Activated CD4-positive, alpha-beta T cell treated with anti-CD3 and anti-CD28 coated beads for 36 hours (primary cell): ENCODE measurements at regions not wholly inside any gene's neighbourhood (a gene's known extent, or its start where the extent isn't known, plus 50 kb on each side); places are given as distances from the start of the nearest gene placed in this dataset.

Experiments
- ATAC-seq: fragments of 200-7000 bp; cut with Tn5 transposase; one replicate; pipeline ENCODE4 v1.10.0; 2021; ENCODE audit warnings: mild to moderate bottlenecking, moderate library complexity
- CTCF ChIA-PET: fragments of 350-600 bp; sonication (Branson Sonifier 250); formaldehyde crosslinking; loops from one replicate; lab custom pipeline; 2021; ENCODE audit warnings: antibody characterized with exemption; lab: Charles Lee
- POLR2A ChIA-PET: fragments of 350-600 bp; sonication (Branson Sonifier 250); formaldehyde crosslinking; loops from one replicate; lab custom pipeline; 2021; ENCODE audit warnings: antibody characterized with exemption, inconsistent platforms; lab: Charles Lee
- DNase-seq: peaks from one replicate; pipeline ENCODE4 v3.0.0-alpha.2; 2020
- H3K27ac Mint-ChIP-seq: one replicate; pipeline ENCODE4 v1.8.0; 2021; ENCODE audit warnings: mixed read lengths
- H3K27me3 Mint-ChIP-seq: one replicate; pipeline ENCODE4 v1.8.0; 2021; ENCODE audit warnings: mixed read lengths
- H3K36me3 Mint-ChIP-seq: one replicate; pipeline ENCODE4 v1.8.0; 2021; ENCODE audit warnings: low read depth, mixed read lengths
- H3K4me1 Mint-ChIP-seq: one replicate; pipeline ENCODE4 v1.8.0; 2021; ENCODE audit warnings: mixed read lengths
- H3K4me3 Mint-ChIP-seq: one replicate; pipeline ENCODE4 v1.8.0; 2021; ENCODE audit warnings: mild to moderate bottlenecking, moderate library complexity, mixed read lengths
- H3K9me3 Mint-ChIP-seq: one replicate; pipeline ENCODE4 v1.8.0; 2021; ENCODE audit warnings: low read depth, mixed read lengths
- intact Hi-C, 2 experiments: fragments of 100-400 bp; cut with DNase I in 1 of 2; cut with micrococcal nuclease in 1 of 2; formaldehyde crosslinking; loops; one replicate each; pipeline versions ENCODE4 v1.14.2 to v1.15.1; 2022 to 2024; cut with DNase I, micrococcal nuclease

DNA sequence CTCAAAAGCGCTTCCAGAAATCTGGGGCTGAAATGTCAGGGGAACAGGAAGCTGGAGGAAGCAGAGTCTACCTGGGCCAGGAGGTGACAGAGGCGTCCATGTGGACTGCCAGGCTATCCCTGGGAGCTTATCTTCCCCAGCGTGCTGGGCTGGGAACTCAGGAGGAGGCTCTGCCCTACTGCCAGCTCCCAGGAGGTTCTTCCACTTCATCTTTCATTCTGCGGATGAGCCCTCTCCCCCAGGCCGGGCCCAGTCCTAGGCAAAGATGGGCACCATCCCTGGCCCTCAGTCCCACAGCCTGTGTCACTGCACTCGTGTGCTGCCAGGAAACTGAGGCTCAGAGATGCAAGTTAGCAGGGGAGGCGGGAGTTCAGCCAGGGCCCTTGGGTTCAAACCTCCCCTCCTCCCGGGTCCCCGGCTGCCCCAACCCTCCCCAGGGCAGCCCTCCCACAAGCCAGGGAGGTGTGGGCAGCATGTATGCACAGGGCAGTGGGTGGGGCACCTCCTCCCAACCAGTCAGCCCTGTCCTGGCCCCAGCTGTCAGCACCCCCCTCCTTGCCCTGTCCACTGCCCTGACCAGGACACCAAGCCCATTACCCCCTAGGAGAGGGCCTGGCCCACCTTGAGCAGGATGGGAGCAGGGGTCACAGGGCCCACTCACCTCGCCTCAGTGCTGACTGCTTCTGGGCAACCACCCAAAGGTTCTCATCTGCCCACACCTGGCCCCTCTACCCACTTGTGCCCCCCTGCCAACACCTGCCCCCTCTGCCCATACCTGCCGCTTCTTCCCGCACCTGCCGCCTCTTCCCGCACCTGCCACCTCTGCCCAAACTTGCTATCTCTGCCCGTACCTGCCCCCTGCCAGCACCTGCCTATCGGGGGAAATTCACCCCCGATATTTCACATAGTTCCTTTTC is 226.0 kb downstream of the NPHP4 start:
- peaks cover 5% of the 10 kb centered on the region for H3K9me3 Mint-ChIP-seq
- ATAC-seq: no peak
- no peak for DNase-seq
- ChIA-PET CTCF (no interaction called here), POLR2A (no interaction called here)
- peaks cover 22% of the 10 kb centered on the region for H3K27me3 Mint-ChIP-seq
- no peaks in the 10 kb centered on the region for H3K36me3 Mint-ChIP-seq
- no peak overlapping the region for H3K27ac Mint-ChIP-seq
- peaks cover under 1% of the 10 kb centered on the region for H3K4me1 Mint-ChIP-seq
- H3K4me3 Mint-ChIP-seq: no peak overlapping the region
- intact Hi-C loops: no loop called here

DNA sequence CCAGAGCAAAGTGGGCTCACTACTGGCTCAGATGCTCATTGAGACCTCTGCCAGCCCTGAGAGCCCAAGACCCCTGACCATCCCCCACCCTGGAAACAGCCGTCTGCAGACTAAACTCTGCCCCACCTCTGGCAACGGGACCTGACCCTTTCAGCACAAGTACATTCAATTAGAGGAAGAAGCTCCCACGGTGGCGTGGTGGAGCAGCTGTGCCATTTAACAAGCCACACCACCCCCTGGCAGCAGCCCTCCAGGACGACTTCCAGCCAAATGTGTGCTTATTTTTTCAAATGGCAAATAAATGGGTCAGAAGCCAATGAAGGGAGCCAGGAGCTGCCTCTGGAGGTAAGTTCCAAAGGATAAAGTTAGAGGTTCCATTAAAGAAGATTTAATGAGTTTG is 226.7 kb downstream of the NPHP4 start:
- DNase-seq: no peak
- H3K9me3 Mint-ChIP-seq: peaks cover 5% of the 10 kb centered on the region
- ChIA-PET CTCF (no interaction called here), POLR2A (no interaction called here)
- no peak overlapping the region for H3K27ac Mint-ChIP-seq
- H3K4me1 Mint-ChIP-seq: no peaks in the 10 kb centered on the region
- no peak overlapping the region for H3K4me3 Mint-ChIP-seq
- H3K36me3 Mint-ChIP-seq: no peaks in the 10 kb centered on the region
- intact Hi-C loops: no loop called here
- ATAC-seq: no peak
- peaks cover 16% of the 10 kb centered on the region for H3K27me3 Mint-ChIP-seq

DNA sequence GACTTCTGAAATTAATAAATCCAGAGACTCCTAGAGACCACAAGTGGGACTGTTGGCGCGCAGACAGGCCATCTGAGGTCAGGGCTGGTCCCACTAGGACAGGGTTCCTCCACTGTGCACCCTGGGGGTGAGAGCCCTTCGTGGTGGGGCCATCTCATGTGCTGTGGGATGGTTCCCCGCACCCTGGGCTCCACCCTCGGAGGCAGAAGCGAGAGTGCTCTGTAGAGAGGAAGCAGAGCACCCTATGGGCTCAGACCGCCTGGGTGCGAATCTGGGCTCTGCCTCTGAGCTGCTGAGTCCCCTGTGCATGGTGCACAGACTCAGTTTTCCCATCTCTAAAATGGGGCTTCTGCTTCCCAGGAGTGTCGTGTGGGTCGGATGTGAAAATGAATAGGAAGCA is 227.3 kb downstream of the NPHP4 start:
- intact Hi-C loops: no loop called here
- CTCF ChIA-PET: no interaction called here
- Mint-ChIP-seq H3K4me1 (no peaks in the 10 kb centered on the region), H3K9me3 (peaks cover 5% of the 10 kb centered on the region), H3K27ac (no peak overlapping the region), H3K27me3 (peaks cover 16% of the 10 kb centered on the region), H3K4me3 (no peak overlapping the region), H3K36me3 (no peaks in the 10 kb centered on the region)
- ATAC-seq (no peak), DNase-seq (no peak)
- POLR2A ChIA-PET: no interaction called here

DNA sequence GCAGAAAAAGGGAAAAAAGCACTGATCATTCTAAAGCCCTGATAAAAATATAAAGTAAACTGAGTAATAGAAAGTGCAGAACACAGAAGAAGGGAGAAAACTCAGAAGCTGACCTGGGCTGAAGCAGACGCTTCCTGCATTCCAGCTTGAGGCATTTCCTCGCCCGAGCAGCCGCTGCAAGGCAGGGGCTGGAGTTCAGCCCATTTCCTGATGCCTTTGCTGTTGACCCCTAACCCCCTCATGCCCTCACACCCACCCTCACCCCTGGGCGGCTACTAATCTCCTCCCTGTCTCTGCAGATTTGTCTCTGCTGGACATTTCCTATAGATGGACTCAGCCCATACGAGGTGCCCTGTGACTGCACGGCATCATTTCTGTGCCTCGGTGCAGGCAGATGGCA is 227.8 kb downstream of the NPHP4 start:
- CTCF ChIA-PET: no interaction called here
- DNase-seq (no peak), ATAC-seq (no peak)
- no peak overlapping the region for H3K27ac Mint-ChIP-seq
- peaks cover 5% of the 10 kb centered on the region for H3K9me3 Mint-ChIP-seq
- POLR2A ChIA-PET: no interaction called here
- no peaks in the 10 kb centered on the region for H3K36me3 Mint-ChIP-seq
- no peaks in the 10 kb centered on the region for H3K4me1 Mint-ChIP-seq
- H3K27me3 Mint-ChIP-seq: peaks cover 16% of the 10 kb centered on the region
- intact Hi-C loops: no loop called here
- H3K4me3 Mint-ChIP-seq: no peak overlapping the region

- Mint-ChIP-seq H3K27me3 (peaks cover 16% of the 10 kb centered on the region), H3K4me3 (no peak overlapping the region), H3K36me3 (no peaks in the 10 kb centered on the region), H3K4me1 (no peaks in the 10 kb centered on the region), H3K9me3 (peaks cover 5% of the 10 kb centered on the region), H3K27ac (no peak overlapping the region)
- no peak for ATAC-seq
- ChIA-PET CTCF (no interaction called here), POLR2A (no interaction called here)
- intact Hi-C loops: no loop called here
- DNase-seq: no peak
Observed at GRCh38 chr1:5763696-5764370, 228.4 kb downstream of the NPHP4 start.

GRCh38 chr1:5758859-5759578 is 233.2 kb downstream of the NPHP4 start:
- DNase-seq (no peak), ATAC-seq (no peak)
- intact Hi-C loops: no loop called here
- Mint-ChIP-seq H3K9me3 (peaks cover 5% of the 10 kb centered on the region), H3K27me3 (peaks cover 4% of the 10 kb centered on the region), H3K36me3 (no peaks in the 10 kb centered on the region), H3K27ac (no peak overlapping the region), H3K4me3 (no peak overlapping the region), H3K4me1 (no peaks in the 10 kb centered on the region)
- ChIA-PET POLR2A (no interaction called here), CTCF (no interaction called here)

GRCh38 chr1:5758000-5758858 is 234.0 kb downstream of the NPHP4 start:
- Mint-ChIP-seq H3K4me1 (no peaks in the 10 kb centered on the region), H3K9me3 (no peaks in the 10 kb centered on the region), H3K27me3 (no peaks in the 10 kb centered on the region), H3K27ac (no peak overlapping the region), H3K36me3 (no peaks in the 10 kb centered on the region), H3K4me3 (no peak overlapping the region)
- intact Hi-C loops: no loop called here
- DNase-seq: no peak
- ChIA-PET POLR2A (no interaction called here), CTCF (interaction anchor here (0.6 kb wide), 1 partner anchor 63 kb away, joined by 3 read pairs; no protein-coding TSS in a partner anchor)
- ATAC-seq: no peak

DNA sequence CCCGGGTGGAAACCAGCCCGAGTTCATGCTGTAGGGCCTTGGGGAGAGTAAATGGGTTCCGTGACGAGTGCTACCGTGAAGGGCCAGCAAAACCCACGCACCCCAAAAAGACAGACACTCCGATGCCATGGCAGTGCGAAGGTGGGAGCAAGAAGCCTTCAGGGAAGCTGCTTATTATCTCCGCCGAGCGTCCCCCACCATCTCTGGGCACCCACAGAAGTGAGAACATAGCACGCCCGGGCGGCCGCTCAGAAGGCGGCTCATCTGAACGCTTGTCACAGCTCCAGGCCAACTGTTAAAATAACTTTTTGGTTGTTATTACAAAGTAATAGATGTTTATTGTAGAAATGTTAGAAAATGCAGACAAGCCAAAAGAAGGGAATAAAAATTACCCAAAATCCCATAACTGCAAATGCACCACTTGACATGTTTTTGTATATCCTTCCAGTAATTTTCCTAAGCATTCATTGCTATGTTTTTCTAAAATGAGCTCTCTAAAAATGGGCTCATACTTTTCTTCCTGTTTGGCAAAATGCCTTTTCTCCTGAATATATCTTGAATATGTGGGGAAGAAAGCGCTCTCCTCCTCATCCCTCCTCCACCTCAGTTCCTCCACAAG is 234.9 kb downstream of the NPHP4 start:
- no peak overlapping the region for H3K27ac Mint-ChIP-seq
- POLR2A ChIA-PET: no interaction called here
- H3K36me3 Mint-ChIP-seq: no peaks in the 10 kb centered on the region
- no peaks in the 10 kb centered on the region for H3K9me3 Mint-ChIP-seq
- H3K4me1 Mint-ChIP-seq: no peaks in the 10 kb centered on the region
- no peaks in the 10 kb centered on the region for H3K27me3 Mint-ChIP-seq
- no peak overlapping the region for H3K4me3 Mint-ChIP-seq
- CTCF ChIA-PET: no interaction called here
- intact Hi-C loops: no loop called here
- no peak for ATAC-seq
- no peak for DNase-seq

DNA sequence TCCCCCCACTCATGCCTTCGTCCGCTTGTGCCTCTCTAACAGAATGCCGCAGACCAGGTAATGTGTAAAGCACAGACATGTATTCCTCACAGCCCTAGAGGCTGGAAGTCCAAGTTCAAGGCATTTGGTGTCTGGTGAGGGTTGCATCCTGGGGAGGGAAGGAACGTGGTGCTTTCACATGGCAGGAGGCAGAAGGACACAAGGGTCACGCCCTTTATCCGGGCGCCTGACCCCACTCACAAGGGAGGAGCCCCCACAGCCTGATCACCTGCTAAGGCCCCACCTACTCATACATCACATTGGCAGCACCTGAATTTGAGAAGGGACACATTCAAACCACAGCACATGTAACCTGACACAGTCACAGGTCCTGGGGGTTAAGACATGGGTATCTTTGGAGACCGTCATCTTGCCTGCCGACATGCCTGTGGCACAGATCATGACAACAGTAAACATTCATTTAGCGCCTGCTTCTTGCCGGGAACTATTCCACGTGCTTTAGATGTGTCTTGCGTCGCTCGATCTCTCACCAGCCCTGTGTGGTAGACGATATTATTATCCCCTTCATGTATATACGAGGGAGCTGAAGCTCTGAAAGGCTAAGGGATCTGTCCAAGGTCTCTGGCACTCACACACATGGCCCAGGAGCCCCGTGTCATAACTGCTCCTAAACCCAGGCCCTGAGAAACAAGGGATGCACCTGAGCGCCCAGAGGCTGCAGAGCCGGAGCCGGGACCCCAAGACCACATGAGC is 235.6 kb downstream of the NPHP4 start:
- H3K27me3 Mint-ChIP-seq: no peaks in the 10 kb centered on the region
- H3K36me3 Mint-ChIP-seq: no peaks in the 10 kb centered on the region
- intact Hi-C loops: no loop called here

DNA sequence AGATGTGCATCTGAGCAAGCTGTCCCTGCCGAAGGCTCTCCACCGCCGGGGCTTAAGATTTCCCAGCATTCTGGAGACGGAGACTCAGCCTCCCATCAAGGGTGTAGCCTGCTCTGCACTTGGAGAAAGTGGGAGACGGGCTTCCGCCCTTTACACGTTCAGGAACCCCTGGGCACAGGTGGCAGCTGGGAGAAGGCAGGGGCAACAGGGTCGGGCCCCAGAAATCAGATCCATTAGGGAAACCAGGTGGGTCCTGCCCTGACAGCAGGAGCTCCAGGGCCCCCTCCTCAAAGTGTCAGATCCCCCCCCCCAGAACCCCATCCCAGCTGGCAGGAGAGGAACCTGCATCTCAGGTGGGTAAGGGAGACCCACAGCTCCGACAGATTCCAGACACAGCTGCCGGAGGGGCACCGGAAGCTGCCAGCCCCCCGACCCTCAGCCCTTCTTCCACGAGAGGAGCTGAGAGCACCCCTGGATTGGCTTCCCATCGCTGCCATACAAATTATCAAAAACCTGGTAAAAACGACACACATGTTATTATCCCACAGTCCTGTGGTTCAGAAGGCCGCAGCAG is 236.6 kb downstream of the NPHP4 start:
- DNase-seq (no peak), ATAC-seq (no peak)
- Mint-ChIP-seq H3K27me3 (no peaks in the 10 kb centered on the region), H3K9me3 (no peaks in the 10 kb centered on the region), H3K4me3 (no peak overlapping the region), H3K4me1 (no peaks in the 10 kb centered on the region), H3K36me3 (no peaks in the 10 kb centered on the region), H3K27ac (no peak overlapping the region)
- CTCF ChIA-PET: no interaction called here
- POLR2A ChIA-PET: no interaction called here
- intact Hi-C loops: no loop called here

More for the DNA sequence above, 235.6 kb downstream of the NPHP4 start:
- no peak overlapping the region for H3K27ac Mint-ChIP-seq
- ChIA-PET POLR2A (no interaction called here), CTCF (no interaction called here)
- H3K4me1 Mint-ChIP-seq: no peaks in the 10 kb centered on the region
- no peak for DNase-seq
- H3K9me3 Mint-ChIP-seq: no peaks in the 10 kb centered on the region
- ATAC-seq: no peak
- no peak overlapping the region for H3K4me3 Mint-ChIP-seq
